ENCODE measurements at regions not wholly inside any gene's neighbourhood (a gene's known extent, or its start where the extent isn't known, plus 50 kb on each side); places are given as distances from the start of the nearest gene placed in this dataset.

GRCh38 chr3:8254489-8254888 is 247.1 kb upstream of the LMCD1 start:
- DNase-seq (ENCODE audit: low read depth), result no peak

DNA sequence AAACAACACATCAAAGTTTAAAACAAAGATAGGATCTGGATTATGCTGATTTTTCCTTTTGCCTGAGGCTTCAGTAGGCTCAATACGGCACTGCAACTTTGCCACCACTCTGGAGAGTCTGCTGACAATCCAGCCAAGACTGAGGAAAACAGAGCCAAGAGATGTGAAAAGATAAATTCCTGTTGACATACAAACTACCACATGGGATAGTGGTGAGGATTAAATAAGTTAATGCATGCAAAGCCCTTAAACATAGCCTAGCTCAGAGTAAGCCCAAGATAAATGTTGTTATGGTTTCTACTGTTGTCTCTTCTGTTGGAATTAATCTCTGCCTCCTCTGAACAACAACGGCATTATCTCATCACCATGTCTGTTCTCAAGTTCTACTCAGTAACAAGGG is 245.9 kb upstream of the LMCD1 start:
- DNase-seq (ENCODE audit: low read depth), result no peak

DNA sequence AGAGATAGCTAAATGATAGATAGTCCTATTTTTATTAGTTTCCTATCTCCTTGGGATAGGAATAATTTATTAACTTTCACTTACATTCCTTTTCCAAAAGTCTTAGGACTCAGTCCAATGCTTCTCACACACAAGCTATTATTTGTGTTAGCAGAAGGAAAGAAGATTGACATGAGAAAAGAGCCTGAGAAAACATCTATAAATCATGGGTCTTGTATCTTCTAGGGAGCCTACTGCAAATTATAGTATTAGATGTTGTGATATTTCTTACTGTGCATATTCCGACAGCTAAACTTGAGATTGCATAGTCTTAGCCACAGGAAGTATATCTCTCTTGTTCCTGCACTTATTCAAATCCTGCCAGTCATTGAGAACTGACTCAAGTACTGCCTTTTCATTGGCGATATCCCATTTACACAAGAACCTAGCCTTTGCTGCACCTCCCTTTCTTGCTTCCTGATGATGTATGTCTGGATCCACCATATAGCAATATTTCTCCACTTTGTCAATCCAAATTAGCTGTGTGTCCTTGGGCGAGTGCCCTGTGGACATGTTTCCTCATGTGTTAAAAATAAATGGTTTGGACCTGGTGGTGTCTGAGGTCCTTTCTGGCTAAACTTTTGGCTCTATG is 245.1 kb upstream of the LMCD1 start:
- DNase-seq (ENCODE audit: low read depth), result no peak

GRCh38 chr3:8261018-8261417 is 240.6 kb upstream of the LMCD1 start:
- DNase-seq (ENCODE audit: low read depth), result no peak

DNA sequence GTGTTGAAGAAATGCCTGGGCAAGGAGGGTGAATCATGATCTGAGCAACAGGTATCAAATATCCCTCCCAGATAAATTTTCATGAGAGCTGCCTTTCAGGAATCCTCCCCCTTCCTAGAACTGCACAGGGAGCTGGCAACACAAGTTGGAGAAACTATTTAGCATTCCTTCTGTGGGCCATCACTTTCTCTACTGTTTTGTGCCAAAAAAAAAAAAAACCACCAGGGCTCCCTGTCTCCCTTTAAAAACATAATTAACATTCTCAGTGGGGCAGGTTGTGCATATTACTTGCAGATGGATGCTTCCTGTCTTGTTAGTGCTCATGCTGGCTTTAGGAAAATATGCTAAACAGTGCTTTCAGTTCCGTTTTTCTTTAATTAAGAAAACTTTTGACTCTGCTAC is 234.9 kb upstream of the LMCD1 start:
- DNase-seq (ENCODE audit: low read depth), result peak; percentile 11

DNA sequence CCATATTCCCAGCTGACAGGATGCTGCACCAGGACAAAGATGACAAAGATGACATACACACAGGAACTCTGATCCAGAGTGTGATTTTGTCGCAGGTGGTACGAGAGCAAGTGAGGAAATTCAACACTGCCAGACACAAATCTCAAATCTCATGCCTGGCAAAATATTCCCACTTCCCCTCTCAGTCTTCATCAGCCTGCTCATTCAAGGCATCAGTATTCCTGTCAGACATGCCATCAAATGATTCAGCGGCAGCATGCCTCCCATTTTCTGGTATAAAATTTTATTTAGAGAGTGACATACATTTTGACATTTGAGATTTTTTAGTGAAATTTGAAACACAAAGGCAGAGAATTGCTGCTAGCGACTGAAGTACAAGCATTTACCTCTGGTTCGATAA is 228.1 kb upstream of the LMCD1 start:
- DNase-seq (ENCODE audit: low read depth), result no peak

DNA sequence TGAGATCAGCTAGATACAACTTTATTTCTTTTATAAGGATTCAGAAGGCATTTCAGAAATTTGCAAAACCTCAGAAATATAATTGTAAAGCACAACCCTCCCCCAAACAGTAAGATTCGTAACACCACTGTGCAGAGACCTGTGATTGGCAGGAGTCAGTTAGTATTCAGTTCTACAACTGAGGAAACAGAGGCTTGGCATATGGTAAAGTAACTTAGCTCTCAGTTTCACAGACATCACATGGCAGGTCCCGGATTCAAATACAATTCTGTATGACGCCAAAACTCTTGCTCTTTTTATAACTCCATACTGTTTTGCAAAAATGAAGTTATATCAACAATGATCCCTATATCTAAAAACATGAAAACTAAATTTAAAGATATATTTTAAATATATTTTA is 225.6 kb upstream of the LMCD1 start:
- DNase-seq (ENCODE audit: low read depth), result no peak

GRCh38 chr3:8276506-8276905 is 225.1 kb upstream of the LMCD1 start:
- DNase-seq (ENCODE audit: low read depth), result no peak

GRCh38 chr3:8278448-8278847 is 223.2 kb upstream of the LMCD1 start:
- DNase-seq (ENCODE audit: low read depth), result peak; percentile 2

DNA sequence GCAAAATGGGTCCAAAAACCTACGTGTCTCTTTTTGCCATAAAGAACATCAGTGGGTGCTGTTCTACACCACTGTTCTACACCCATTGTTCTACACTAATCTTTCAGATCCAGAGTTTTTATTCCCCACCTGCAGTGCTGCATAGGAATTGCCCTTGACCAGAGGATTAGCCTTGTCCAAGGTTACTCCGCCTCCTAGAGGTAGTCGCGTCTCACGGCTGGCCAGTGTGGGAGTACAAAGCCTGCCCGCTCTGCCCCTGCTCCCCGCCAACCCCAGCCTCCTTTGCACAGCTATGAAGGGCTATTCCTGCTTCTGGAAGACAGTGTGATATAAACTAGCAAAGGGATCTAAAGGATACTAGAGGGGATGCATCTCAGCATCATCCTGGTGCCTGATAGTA is 222.1 kb upstream of the LMCD1 start:
- DNase-seq (ENCODE audit: low read depth), result no peak

DNA sequence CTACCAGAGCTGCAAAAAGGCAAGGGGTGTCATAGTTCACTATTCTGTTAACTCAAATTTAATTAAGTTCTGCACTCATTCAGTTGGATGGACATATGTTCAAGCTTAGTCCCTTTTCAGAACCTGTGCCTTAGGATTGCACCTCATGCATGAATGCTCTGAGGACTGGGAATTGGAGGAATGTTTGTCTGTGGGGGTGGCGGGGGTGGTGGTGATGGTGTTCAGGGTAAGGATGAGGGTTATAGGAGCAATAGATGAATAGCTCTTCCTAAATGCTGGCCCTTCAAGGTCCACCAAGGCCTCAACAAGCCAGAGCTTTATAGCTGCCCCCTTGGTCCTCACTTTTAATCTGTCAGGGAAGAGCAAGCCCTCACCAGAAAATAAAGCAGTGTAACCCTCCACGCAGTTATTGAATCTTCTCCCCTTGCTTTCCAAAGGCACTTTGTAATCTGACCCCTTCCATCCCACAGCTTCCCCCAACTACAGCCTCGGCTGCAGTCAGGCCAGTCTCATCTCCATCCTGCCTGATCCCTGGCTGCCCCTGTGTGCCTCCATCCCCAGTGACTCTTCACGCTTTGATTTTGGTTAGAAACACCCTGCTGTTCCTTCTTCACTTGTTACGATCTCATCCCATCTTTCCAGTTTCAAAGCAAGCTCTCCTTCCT is 221.6 kb upstream of the LMCD1 start:
- DNase-seq (ENCODE audit: low read depth), result no peak

DNA sequence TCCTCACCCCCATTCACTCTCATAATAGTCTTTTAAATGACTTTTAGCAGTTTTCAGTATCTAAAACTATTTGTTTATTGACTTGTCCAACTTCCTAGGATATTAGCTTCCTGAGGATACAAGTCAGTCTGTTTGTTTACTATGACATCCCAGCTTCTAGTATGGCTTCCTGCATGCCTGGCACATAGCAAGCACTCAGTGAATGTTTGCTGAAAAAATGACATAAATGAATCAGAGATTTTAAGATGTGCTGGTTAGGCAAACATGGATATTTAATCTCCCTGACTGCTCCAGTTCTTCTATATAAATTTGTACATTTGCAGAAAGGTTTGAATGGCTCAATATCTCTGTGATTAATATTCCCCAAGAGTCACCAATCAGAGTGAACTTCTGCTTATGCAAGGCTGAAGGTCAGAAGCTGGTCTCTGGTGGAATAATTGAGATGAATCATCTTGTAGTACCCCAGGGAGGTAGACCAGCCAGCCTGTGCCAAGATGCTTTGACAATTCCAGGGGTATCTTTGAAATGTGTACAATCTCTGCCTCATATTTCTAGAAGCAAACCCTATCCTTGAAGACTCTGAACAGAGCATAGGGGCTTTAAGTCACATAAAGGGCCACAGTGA is 219.0 kb upstream of the LMCD1 start:
- no peak for DNase-seq (ENCODE audit: low read depth)

DNA sequence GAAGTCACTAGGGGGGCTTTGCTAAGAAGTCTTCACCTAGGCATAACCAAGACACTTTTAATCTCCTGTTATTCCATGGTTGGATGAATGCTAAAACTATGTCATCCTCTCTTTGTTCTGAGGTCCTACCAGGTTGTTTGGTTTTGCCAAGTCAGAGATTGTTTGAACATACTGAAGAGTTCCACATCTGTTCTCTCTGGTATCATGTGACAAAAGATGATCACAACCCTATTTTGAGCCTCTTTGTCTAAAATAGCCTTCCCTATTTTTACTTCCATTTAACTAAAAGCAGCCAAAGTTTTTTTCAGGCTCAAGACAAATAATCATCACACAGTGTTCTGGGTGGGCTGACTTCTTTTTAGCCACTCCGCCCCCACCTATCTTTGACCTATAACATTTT is 218.4 kb upstream of the LMCD1 start:
- no peak for DNase-seq (ENCODE audit: low read depth)

- DNase-seq (ENCODE audit: low read depth), result no peak
Measured at GRCh38 chr3:8286086-8286485, 215.5 kb upstream of the LMCD1 start.

DNA sequence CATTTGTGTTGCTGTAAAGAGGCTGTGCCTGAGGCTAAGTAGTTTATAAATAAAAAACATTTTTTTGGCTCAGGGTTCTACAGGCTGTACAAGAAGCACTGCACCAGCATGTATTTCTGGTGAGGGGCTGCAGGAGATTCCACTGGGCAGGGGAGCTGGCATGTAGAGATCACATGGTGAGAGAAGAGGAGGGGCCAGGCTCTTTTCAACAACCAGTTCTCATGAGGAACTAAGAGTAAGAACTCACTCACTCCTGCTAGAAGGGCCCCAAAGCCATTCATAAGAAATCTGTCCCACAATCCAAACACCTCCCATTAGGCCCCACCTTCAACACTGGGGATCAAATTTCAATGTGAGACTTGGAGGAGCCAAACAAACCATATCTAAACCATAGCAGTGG is 214.9 kb upstream of the LMCD1 start:
- DNase-seq (ENCODE audit: low read depth), result no peak

DNA sequence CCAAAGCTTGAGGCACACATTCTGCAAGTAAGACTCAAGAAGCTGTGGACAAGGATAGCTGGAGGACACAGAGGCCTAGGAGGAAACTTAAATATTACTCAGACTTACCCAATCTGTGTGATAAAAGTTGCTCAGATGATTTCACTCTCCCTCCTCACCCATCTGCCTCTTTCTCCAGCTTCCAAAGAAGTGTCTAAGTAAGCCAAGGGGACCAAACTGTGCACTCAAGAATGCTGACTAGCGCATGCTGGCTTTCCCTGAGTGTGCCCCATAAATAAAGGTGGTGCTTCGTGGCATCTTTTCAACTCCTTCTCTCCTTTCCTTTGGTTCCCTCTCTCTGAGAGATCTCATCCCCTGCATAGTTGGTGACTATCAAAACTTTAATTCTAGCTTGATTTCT is 211.0 kb upstream of the LMCD1 start:
- no peak for DNase-seq (ENCODE audit: low read depth)

DNA sequence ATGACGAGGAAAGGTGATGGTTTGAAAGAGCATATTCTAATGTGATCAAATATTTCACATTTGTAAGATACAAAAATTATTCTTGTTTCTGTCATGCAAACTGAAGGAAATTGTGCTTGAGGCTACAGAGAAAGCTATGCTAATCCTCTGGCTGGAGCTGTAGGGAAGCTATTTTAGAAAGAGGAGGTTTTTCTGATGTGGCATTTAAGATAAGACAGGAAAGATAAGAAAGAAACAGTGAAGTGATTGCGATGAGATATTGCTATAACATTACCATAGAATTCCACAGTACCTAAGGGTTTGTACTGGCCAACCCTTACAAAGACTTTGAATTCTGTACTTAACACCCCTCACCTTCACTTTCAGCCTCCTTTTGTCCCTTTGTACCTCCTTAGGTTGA is 205.2 kb upstream of the LMCD1 start:
- no peak for DNase-seq (ENCODE audit: low read depth)

GRCh38 chr3:8298021-8298954 is 203.3 kb upstream of the LMCD1 start:
- DNase-seq (ENCODE audit: low read depth), result no peak

GRCh38 chr3:8301977-8302735 is 199.5 kb upstream of the LMCD1 start:
- peak; percentile 63 for DNase-seq (ENCODE audit: low read depth)

GRCh38 chr3:8303466-8303865 is 198.2 kb upstream of the LMCD1 start:
- peak; percentile 69 for DNase-seq (ENCODE audit: low read depth)

GRCh38 chr3:8305371-8305770 is 196.3 kb upstream of the LMCD1 start:
- DNase-seq (ENCODE audit: low read depth), result no peak

GRCh38 chr3:8307545-8308110 is 194.0 kb upstream of the LMCD1 start:
- DNase-seq (ENCODE audit: low read depth), result no peak

All from EH (cell line).